GM23338 (cell line): ENCODE measurements at regions not wholly inside any gene's neighbourhood (a gene's known extent, or its start where the extent isn't known, plus 50 kb on each side); places are given as distances from the start of the nearest gene placed in this dataset.

ENCODE experiments used
- ATAC-seq: fragments of 200-7000 bp; cut with Tn5 transposase; 3 replicates; pipeline ENCODE4 v1.9.1; 2020
- DNase-seq: peaks from one replicate; pipeline ENCODE4 v3.0.0-alpha.2; 2015; ENCODE audit warnings: low spot score
- H2AFZ ChIP-seq: fragments of 200-600 bp; sonication (generic); 2 replicates; pipeline ENCODE4 v1.8.0; 2016; ENCODE audit warnings: antibody characterized with exemption, mild to moderate bottlenecking, moderate library complexity
- H3F3A ChIP-seq: fragments of 200-600 bp; sonication (generic); replicated peaks from 2 replicates; pipeline ENCODE4 v1.8.0; 2017; ENCODE audit warnings: antibody characterized with exemption, mixed run types, low read depth
- H3K27ac ChIP-seq: fragments of 200-600 bp; sonication (generic); 2 replicates; pipeline ENCODE4 v1.6.1; 2016; ENCODE audit warnings: low read depth
- H3K27me3 ChIP-seq: fragments of 200-600 bp; sonication (generic); 2 replicates; pipeline ENCODE4 v1.8.0; 2016; ENCODE audit warnings: mild to moderate bottlenecking, mixed run types, moderate library complexity; ENCODE audit not compliant: insufficient read depth
- H3K36me3 ChIP-seq: fragments of 200-600 bp; sonication (generic); 2 replicates; pipeline ENCODE4 v1.8.0; 2016; ENCODE audit warnings: mild to moderate bottlenecking; ENCODE audit not compliant: insufficient read depth
- H3K4me1 ChIP-seq: fragments of 200-600 bp; sonication (generic); 2 replicates; pipeline ENCODE4 v1.8.0; 2016; ENCODE audit warnings: mild to moderate bottlenecking, moderate library complexity; ENCODE audit not compliant: insufficient read depth
- H3K4me2 ChIP-seq: fragments of 200-600 bp; sonication (generic); 2 replicates; pipeline ENCODE4 v1.7.1; 2017; ENCODE audit warnings: mixed run types
- H3K4me3 ChIP-seq: fragments of 200-600 bp; sonication (generic); 2 replicates; pipeline ENCODE4 v1.6.1; 2016; ENCODE audit warnings: mixed run types
- H3K79me2 ChIP-seq: fragments of 200-600 bp; sonication (generic); replicated peaks from 2 replicates; pipeline ENCODE4 v1.8.0; 2017; ENCODE audit warnings: mild to moderate bottlenecking; ENCODE audit not compliant: insufficient read depth
- H3K9me2 ChIP-seq: fragments of 200-600 bp; sonication (generic); 2 replicates; pipeline ENCODE4 v1.8.0; 2017; ENCODE audit not compliant: insufficient read depth
- H4K20me1 ChIP-seq: fragments of 200-600 bp; sonication (generic); replicated peaks from 2 replicates; pipeline ENCODE4 v1.8.0; 2017; ENCODE audit warnings: mild to moderate bottlenecking; ENCODE audit not compliant: insufficient read depth
- H3K27ac Mint-ChIP-seq: 2 replicates; pipeline ENCODE4 v1.8.0; 2020; ENCODE audit warnings: inconsistent platforms, mild to moderate bottlenecking, moderate library complexity, mixed read lengths
- H3K27me3 Mint-ChIP-seq: 3 replicates; pipeline ENCODE4 v1.8.0; 2022; ENCODE audit warnings: low read depth, mild to moderate bottlenecking, moderate library complexity, mixed read lengths, inconsistent platforms; ENCODE audit not compliant: insufficient read depth, poor library complexity
- H3K36me3 Mint-ChIP-seq: 3 replicates; pipeline ENCODE4 v1.8.0; 2021; ENCODE audit warnings: low read depth, mild to moderate bottlenecking, inconsistent platforms, moderate library complexity, mixed read lengths
- H3K4me1 Mint-ChIP-seq: 3 replicates; pipeline ENCODE4 v1.8.0; 2020; ENCODE audit warnings: mild to moderate bottlenecking, inconsistent platforms, mixed read lengths
- H3K4me3 Mint-ChIP-seq: 3 replicates; pipeline ENCODE4 v1.8.0; 2021; ENCODE audit warnings: moderate library complexity, mild to moderate bottlenecking, inconsistent platforms, mixed read lengths
- H3K9me3 Mint-ChIP-seq: 3 replicates; pipeline ENCODE4 v1.8.0; 2020; ENCODE audit warnings: moderate library complexity, mild to moderate bottlenecking, inconsistent platforms, mixed read lengths
- JUNB ChIP-seq: IDR thresholded peaks from one replicate; pipeline ENCODE4 v1.6.1; 2016; ENCODE audit warnings: antibody characterized with exemption; ENCODE audit not compliant: unreplicated experiment
- NANOG ChIP-seq: IDR thresholded peaks from 2 replicates; pipeline ENCODE4 v1.6.1; 2016; ENCODE audit warnings: antibody characterized with exemption, borderline replicate concordance
- POLR2AphosphoS5 ChIP-seq: IDR thresholded peaks from 2 replicates; pipeline ENCODE4 v1.6.1; 2016; ENCODE audit warnings: antibody characterized with exemption, low read depth
- ZNF114 ChIP-seq: fragments of 250-450 bp; sonication (Bioruptor Pico); IDR thresholded peaks from 2 replicates; pipeline ENCODE4 v1.5.0; 2020; ENCODE audit warnings: mild to moderate bottlenecking, moderate library complexity
- ZNF331 ChIP-seq: fragments of 250-450 bp; sonication (Bioruptor Pico); IDR thresholded peaks from 2 replicates; pipeline ENCODE4 v1.5.0; 2020; ENCODE audit warnings: low read depth, mild to moderate bottlenecking, moderate library complexity
- TF ChIP-seq, protein P1 (sequence below): IDR thresholded peaks from one replicate; pipeline ENCODE4 v1.6.1; 2018; ENCODE audit warnings: antibody characterized with exemption; ENCODE audit not compliant: unreplicated experiment
- TF ChIP-seq, protein P2 (sequence below), 2 experiments: fragments of 200-600 bp in 1 of 2; sonication (generic) in 1 of 2; conservative IDR thresholded peaks; 2 replicates each; pipeline versions ENCODE4 v1.5.1 to v1.6.1; 2016 to 2017; ENCODE audit warnings: antibody characterized with exemption in 2 of 2, low read depth in 2 of 2, mild to moderate bottlenecking in 2 of 2, moderate library complexity in 1 of 2
- TF ChIP-seq, protein P3 (sequence below): fragments of 250-450 bp; sonication (Bioruptor Pico); IDR thresholded peaks from 2 replicates; pipeline ENCODE4 v1.5.0; 2020; ENCODE audit warnings: mild to moderate bottlenecking, moderate library complexity

DNA sequence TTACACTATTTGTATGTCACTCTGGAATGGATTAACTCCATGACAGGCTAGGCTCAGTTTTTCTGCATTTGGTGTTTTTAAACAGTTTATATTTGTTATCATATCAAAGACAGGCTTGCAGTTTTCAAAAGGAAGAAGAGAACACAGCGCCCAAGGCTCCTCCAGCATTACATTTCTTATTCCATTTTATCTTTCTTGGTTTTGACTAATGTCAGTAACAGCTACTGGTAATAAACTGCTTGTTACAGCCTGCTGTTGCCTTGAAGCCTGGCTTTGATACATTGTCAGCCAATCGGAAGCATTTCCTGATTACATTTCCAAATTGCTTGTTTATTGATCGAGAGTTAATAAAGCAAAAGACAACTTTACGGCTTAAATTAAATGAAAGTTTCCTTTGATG lies 166.0 kb upstream of the MDFIC start:
- Histone ChIP-seq H3K36me3 (no peaks in the 10 kb centered on the region), H3K4me2 (no peak overlapping the region), H2AFZ (no peak overlapping the region), H3K27me3 (no peaks in the 10 kb centered on the region), H3K27ac (no peak overlapping the region), H3K9me2 (peaks cover 3% of the 10 kb centered on the region; the same call in 1 of the 2 replicates), H3K79me2 (no peaks in the 10 kb centered on the region), H3F3A (no peaks in the 10 kb centered on the region), H4K20me1 (no peaks in the 10 kb centered on the region), H3K4me1 (no peaks in the 10 kb centered on the region), H3K4me3 (no peak overlapping the region)
- Mint-ChIP-seq H3K36me3 (no peaks in the 10 kb centered on the region), H3K4me3 (no peak overlapping the region), H3K4me1 (peaks cover 3% of the 10 kb centered on the region; the same call in 1 of the 3 replicates), H3K27me3 (no peaks in the 10 kb centered on the region), H3K9me3 (no peaks in the 10 kb centered on the region), H3K27ac (no peak overlapping the region)
- no peak for ATAC-seq
- DNase-seq = no peak
- TF ChIP-seq POLR2AphosphoS5 = no peak
- no peak for TF ChIP-seq ZNF331 (CRISPR knock-in tag)
- TF ChIP-seq JUNB = no peak
- TF ChIP-seq, protein P1, sequence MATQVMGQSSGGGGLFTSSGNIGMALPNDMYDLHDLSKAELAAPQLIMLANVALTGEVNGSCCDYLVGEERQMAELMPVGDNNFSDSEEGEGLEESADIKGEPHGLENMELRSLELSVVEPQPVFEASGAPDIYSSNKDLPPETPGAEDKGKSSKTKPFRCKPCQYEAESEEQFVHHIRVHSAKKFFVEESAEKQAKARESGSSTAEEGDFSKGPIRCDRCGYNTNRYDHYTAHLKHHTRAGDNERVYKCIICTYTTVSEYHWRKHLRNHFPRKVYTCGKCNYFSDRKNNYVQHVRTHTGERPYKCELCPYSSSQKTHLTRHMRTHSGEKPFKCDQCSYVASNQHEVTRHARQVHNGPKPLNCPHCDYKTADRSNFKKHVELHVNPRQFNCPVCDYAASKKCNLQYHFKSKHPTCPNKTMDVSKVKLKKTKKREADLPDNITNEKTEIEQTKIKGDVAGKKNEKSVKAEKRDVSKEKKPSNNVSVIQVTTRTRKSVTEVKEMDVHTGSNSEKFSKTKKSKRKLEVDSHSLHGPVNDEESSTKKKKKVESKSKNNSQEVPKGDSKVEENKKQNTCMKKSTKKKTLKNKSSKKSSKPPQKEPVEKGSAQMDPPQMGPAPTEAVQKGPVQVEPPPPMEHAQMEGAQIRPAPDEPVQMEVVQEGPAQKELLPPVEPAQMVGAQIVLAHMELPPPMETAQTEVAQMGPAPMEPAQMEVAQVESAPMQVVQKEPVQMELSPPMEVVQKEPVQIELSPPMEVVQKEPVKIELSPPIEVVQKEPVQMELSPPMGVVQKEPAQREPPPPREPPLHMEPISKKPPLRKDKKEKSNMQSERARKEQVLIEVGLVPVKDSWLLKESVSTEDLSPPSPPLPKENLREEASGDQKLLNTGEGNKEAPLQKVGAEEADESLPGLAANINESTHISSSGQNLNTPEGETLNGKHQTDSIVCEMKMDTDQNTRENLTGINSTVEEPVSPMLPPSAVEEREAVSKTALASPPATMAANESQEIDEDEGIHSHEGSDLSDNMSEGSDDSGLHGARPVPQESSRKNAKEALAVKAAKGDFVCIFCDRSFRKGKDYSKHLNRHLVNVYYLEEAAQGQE = no peak

DNA sequence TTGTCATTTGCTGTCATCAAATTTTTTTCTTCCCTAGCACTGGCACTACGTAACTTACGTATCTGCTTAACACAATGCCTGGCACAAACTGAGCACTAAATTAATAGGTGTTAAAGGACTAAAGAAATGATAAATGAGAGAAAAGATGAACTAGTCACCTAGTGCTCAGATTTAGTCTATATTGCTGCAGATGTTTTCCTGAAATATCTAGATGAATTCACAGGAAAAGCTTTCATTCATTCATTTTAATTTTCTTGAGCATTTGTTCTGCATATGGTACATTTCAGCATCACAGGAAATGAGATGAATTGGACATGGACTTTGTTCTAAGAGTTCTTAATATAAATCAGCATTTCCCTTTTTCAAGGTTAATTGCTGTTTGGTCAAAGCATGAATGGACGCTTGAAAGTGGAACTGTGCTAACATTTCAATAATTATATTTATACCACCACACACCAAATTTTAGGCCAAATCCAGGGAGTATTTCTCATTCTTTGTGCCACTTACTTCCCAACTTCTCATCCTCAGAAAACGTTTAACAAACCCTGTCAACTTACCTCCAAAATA lies 163.2 kb upstream of the MDFIC start:
- peak overlapping the region; percentile 32; the same call in 1 of the 2 replicates for H2AFZ ChIP-seq
- no peak overlapping the region for H3K27ac Mint-ChIP-seq
- no peaks in the 10 kb centered on the region for H3K4me1 ChIP-seq
- H3K36me3 ChIP-seq = no peaks in the 10 kb centered on the region
- H3F3A ChIP-seq = no peaks in the 10 kb centered on the region
- no peak overlapping the region for H3K4me2 ChIP-seq
- DNase-seq (no peak), ATAC-seq (no peak)
- no peaks in the 10 kb centered on the region for H3K9me3 Mint-ChIP-seq
- no peak overlapping the region for H3K4me3 ChIP-seq
- H3K36me3 Mint-ChIP-seq = no peaks in the 10 kb centered on the region
- H3K27ac ChIP-seq = no peak overlapping the region
- H3K4me1 Mint-ChIP-seq = peaks cover 3% of the 10 kb centered on the region; the same call in 1 of the 3 replicates
- no peaks in the 10 kb centered on the region for H3K27me3 ChIP-seq
- H3K27me3 Mint-ChIP-seq = no peaks in the 10 kb centered on the region
- H3K9me2 ChIP-seq = peaks cover 11% of the 10 kb centered on the region
- no peak overlapping the region for H3K4me3 Mint-ChIP-seq
- H4K20me1 ChIP-seq = no peaks in the 10 kb centered on the region
- H3K79me2 ChIP-seq = no peaks in the 10 kb centered on the region
- TF ChIP-seq, protein P2, sequence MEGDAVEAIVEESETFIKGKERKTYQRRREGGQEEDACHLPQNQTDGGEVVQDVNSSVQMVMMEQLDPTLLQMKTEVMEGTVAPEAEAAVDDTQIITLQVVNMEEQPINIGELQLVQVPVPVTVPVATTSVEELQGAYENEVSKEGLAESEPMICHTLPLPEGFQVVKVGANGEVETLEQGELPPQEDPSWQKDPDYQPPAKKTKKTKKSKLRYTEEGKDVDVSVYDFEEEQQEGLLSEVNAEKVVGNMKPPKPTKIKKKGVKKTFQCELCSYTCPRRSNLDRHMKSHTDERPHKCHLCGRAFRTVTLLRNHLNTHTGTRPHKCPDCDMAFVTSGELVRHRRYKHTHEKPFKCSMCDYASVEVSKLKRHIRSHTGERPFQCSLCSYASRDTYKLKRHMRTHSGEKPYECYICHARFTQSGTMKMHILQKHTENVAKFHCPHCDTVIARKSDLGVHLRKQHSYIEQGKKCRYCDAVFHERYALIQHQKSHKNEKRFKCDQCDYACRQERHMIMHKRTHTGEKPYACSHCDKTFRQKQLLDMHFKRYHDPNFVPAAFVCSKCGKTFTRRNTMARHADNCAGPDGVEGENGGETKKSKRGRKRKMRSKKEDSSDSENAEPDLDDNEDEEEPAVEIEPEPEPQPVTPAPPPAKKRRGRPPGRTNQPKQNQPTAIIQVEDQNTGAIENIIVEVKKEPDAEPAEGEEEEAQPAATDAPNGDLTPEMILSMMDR (conservative IDR thresholded peaks at IDR 0.05; ENCODE audit: low read depth in 2 of 2) = no peak
- TF ChIP-seq ZNF114 (CRISPR knock-in tag) (no peak), NANOG (no peak)
- TF ChIP-seq, protein P3, sequence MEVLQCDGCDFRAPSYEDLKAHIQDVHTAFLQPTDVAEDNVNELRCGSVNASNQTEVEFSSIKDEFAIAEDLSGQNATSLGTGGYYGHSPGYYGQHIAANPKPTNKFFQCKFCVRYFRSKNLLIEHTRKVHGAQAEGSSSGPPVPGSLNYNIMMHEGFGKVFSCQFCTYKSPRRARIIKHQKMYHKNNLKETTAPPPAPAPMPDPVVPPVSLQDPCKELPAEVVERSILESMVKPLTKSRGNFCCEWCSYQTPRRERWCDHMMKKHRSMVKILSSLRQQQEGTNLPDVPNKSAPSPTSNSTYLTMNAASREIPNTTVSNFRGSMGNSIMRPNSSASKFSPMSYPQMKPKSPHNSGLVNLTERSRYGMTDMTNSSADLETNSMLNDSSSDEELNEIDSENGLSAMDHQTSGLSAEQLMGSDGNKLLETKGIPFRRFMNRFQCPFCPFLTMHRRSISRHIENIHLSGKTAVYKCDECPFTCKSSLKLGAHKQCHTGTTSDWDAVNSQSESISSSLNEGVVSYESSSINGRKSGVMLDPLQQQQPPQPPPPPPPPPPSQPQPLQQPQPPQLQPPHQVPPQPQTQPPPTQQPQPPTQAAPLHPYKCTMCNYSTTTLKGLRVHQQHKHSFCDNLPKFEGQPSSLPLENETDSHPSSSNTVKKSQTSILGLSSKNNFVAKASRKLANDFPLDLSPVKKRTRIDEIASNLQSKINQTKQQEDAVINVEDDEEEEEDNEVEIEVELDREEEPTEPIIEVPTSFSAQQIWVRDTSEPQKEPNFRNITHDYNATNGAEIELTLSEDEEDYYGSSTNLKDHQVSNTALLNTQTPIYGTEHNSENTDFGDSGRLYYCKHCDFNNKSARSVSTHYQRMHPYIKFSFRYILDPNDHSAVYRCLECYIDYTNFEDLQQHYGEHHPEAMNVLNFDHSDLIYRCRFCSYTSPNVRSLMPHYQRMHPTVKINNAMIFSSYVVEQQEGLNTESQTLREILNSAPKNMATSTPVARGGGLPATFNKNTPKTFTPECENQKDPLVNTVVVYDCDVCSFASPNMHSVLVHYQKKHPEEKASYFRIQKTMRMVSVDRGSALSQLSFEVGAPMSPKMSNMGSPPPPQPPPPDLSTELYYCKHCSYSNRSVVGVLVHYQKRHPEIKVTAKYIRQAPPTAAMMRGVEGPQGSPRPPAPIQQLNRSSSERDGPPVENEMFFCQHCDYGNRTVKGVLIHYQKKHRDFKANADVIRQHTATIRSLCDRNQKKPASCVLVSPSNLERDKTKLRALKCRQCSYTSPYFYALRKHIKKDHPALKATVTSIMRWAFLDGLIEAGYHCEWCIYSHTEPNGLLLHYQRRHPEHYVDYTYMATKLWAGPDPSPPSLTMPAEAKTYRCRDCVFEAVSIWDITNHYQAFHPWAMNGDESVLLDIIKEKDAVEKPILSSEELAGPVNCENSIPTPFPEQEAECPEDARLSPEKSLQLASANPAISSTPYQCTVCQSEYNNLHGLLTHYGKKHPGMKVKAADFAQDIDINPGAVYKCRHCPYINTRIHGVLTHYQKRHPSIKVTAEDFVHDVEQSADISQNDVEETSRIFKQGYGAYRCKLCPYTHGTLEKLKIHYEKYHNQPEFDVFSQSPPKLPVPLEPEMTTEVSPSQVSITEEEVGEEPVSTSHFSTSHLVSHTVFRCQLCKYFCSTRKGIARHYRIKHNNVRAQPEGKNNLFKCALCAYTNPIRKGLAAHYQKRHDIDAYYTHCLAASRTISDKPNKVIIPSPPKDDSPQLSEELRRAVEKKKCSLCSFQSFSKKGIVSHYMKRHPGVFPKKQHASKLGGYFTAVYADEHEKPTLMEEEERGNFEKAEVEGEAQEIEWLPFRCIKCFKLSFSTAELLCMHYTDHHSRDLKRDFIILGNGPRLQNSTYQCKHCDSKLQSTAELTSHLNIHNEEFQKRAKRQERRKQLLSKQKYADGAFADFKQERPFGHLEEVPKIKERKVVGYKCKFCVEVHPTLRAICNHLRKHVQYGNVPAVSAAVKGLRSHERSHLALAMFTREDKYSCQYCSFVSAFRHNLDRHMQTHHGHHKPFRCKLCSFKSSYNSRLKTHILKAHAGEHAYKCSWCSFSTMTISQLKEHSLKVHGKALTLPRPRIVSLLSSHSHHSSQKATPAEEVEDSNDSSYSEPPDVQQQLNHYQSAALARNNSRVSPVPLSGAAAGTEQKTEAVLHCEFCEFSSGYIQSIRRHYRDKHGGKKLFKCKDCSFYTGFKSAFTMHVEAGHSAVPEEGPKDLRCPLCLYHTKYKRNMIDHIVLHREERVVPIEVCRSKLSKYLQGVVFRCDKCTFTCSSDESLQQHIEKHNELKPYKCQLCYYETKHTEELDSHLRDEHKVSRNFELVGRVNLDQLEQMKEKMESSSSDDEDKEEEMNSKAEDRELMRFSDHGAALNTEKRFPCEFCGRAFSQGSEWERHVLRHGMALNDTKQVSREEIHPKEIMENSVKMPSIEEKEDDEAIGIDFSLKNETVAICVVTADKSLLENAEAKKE (CRISPR knock-in tag) = no peak
